IMR-90 (cell line): ENCODE measurements at regions not wholly inside any gene's neighbourhood (a gene's known extent, or its start where the extent isn't known, plus 50 kb on each side); places are given as distances from the start of the nearest gene placed in this dataset.

Source experiments
- ATAC-seq: fragments of 200-7000 bp; cut with Tn5 transposase; 2 replicates; pipeline ENCODE4 v1.9.1; 2020; ENCODE audit warnings: low read depth, mild to moderate bottlenecking, moderate library complexity
- BruUV-seq: library from RNA; stranded (reverse); fragments of 400-500 nt; replicated peaks from 2 replicates; lab custom pipeline; 2021; lab: Mats Ljungman, UMichigan
- CTCF ChIA-PET: fragments of 300-600 bp; formaldehyde crosslinking; extraction: SDS; loops from one replicate; lab custom pipeline; 2021; ENCODE audit warnings: antibody characterized with exemption; lab: Yijun Ruan, JAX
- POLR2A ChIA-PET: fragments of 300-600 bp; sonication (Branson Sonifier 250); formaldehyde crosslinking; loops from one replicate; lab custom pipeline; 2022; ENCODE audit warnings: antibody characterized with exemption; ENCODE audit not compliant: unreplicated experiment; lab: Charles Lee
- DNase-seq: peaks from one replicate; pipeline ENCODE4 v3.0.0; 2013
- H2AFZ ChIP-seq: replicated peaks from 2 replicates; pipeline ENCODE3; 2013; ENCODE audit warnings: low read length, mild to moderate bottlenecking; ENCODE audit not compliant: poor library complexity
- H2AK5ac ChIP-seq: 2 replicates; pipeline ENCODE4 v1.6.1; 2013; ENCODE audit warnings: low read depth, low read length, inconsistent platforms
- H2AK9ac ChIP-seq: replicated peaks from 2 replicates; pipeline ENCODE3; 2013; ENCODE audit warnings: mild to moderate bottlenecking, low read depth, low read length, moderate library complexity; ENCODE audit not compliant: poor library complexity
- H2BK120ac ChIP-seq: 2 replicates; pipeline ENCODE4 v1.6.1; 2013; ENCODE audit warnings: low read depth, low read length, inconsistent platforms
- H2BK15ac ChIP-seq: 3 replicates; pipeline ENCODE4 v1.6.1; 2013; ENCODE audit warnings: low read depth, low read length, inconsistent platforms
- H2BK20ac ChIP-seq: 2 replicates; pipeline ENCODE4 v1.6.1; 2013; ENCODE audit warnings: low read depth, mild to moderate bottlenecking, inconsistent platforms, low read length, moderate library complexity
- H2BK5ac ChIP-seq: 2 replicates; pipeline ENCODE4 v1.6.1; 2013; ENCODE audit warnings: mild to moderate bottlenecking, low read depth, low read length, inconsistent platforms; ENCODE audit not compliant: poor library complexity, severe bottlenecking
- H3K14ac ChIP-seq: replicated peaks from 2 replicates; pipeline ENCODE4 v1.6.1; 2013; ENCODE audit warnings: low read depth, low read length, inconsistent platforms
- H3K18ac ChIP-seq: 2 replicates; pipeline ENCODE4 v1.6.1; 2013; ENCODE audit warnings: low read depth, low read length, control low read depth
- H3K23ac ChIP-seq: 2 replicates; pipeline ENCODE4 v1.6.1; 2013; ENCODE audit warnings: low read depth, low read length, inconsistent platforms
- H3K27ac ChIP-seq: 2 replicates; pipeline ENCODE4 v1.5.1; 2013; ENCODE audit warnings: mild to moderate bottlenecking, control low read depth, low read length; ENCODE audit not compliant: insufficient read depth
- H3K27me3 ChIP-seq: 2 replicates; pipeline ENCODE4 v1.6.1; 2013; ENCODE audit warnings: low read length; ENCODE audit not compliant: control insufficient read depth, insufficient read depth
- H3K36me3 ChIP-seq: 2 replicates; pipeline ENCODE4 v1.6.1; 2013; ENCODE audit warnings: low read length, mixed read lengths; ENCODE audit not compliant: control insufficient read depth, insufficient read depth
- H3K4ac ChIP-seq: 2 replicates; pipeline ENCODE4 v1.6.1; 2013; ENCODE audit warnings: low read depth, low read length, inconsistent platforms
- H3K4me1 ChIP-seq: 2 replicates; pipeline ENCODE4 v1.6.1; 2013; ENCODE audit warnings: low read length, mixed read lengths; ENCODE audit not compliant: control insufficient read depth, insufficient read depth
- H3K4me2 ChIP-seq: 2 replicates; pipeline ENCODE4 v1.6.1; 2013; ENCODE audit warnings: low read depth, mild to moderate bottlenecking, control low read depth, low read length, moderate library complexity
- H3K4me3 ChIP-seq: 2 replicates; pipeline ENCODE4 v1.5.1; 2013; ENCODE audit warnings: low read depth, mild to moderate bottlenecking, control low read depth, low read length, moderate library complexity; ENCODE audit not compliant: insufficient read depth
- H3K56ac ChIP-seq: 2 replicates; pipeline ENCODE4 v1.6.1; 2013; ENCODE audit warnings: low read length, inconsistent platforms; ENCODE audit not compliant: insufficient read depth; ENCODE audit errors: extremely low read depth
- H3K79me1 ChIP-seq, 2 experiments: 2 replicates each; pipeline ENCODE4 v1.6.1; 2013; ENCODE audit warnings: low read length in 2 of 2, inconsistent platforms in 1 of 2, low read depth in 1 of 2
- H3K9ac ChIP-seq: 2 replicates; pipeline ENCODE4 v1.6.1; 2013; ENCODE audit warnings: low read depth, low read length, control low read depth
- H3K9me1 ChIP-seq: 2 replicates; pipeline ENCODE4 v1.6.1; 2013; ENCODE audit warnings: low read length, inconsistent platforms; ENCODE audit not compliant: insufficient read depth
- H3K9me3 ChIP-seq: 2 replicates; pipeline ENCODE4 v1.6.1; 2013; ENCODE audit warnings: low read length; ENCODE audit not compliant: control insufficient read depth, insufficient read depth
- H4K20me1 ChIP-seq: 2 replicates; pipeline ENCODE4 v1.6.1; 2013; ENCODE audit warnings: low read length, inconsistent platforms; ENCODE audit not compliant: insufficient read depth
- H4K5ac ChIP-seq: 2 replicates; pipeline ENCODE4 v1.6.1; 2013; ENCODE audit warnings: mild to moderate bottlenecking, low read depth, low read length, control low read depth
- H4K8ac ChIP-seq, 2 experiments: 2 replicates each; pipeline ENCODE4 v1.6.1; 2013; ENCODE audit warnings: low read depth in 2 of 2, low read length in 2 of 2, control low read depth in 1 of 2, inconsistent platforms in 1 of 2
- H4K91ac ChIP-seq: 2 replicates; pipeline ENCODE4 v1.6.1; 2013; ENCODE audit warnings: low read depth, low read length, inconsistent platforms; ENCODE audit not compliant: insufficient read depth
- NFE2L2 ChIP-seq: fragments of 150-350 bp; IDR thresholded peaks from 2 replicates; pipeline ENCODE4 v1.6.1; 2016; ENCODE audit warnings: low read depth, mild to moderate bottlenecking, low read length
- whole genome bisulfite sequencing, 2 experiments: methylation state at CpG; one replicate each; pipeline versions ENCODE4 v1.1.5 to v1.1.7; 2013; ENCODE audit warnings: missing lambda C conversion rate in 2 of 2; ENCODE audit not compliant: insufficient read length in 1 of 2; ENCODE audit errors: extremely low coverage in 2 of 2; 5-methylcytosine and 5-hydroxymethylcytosine counted together
- dilution Hi-C: fragments of 300-500 bp; cut with HindIII; formaldehyde crosslinking; loops from one replicate; pipeline ENCODE4 v1.14.3; 2018; ENCODE audit warnings: low sequenced_read_pairs; ENCODE audit not compliant: unreplicated experiment
- in situ Hi-C: fragments of 300-500 bp; cut with MboI; formaldehyde crosslinking; loops from 3 replicates; pipeline ENCODE4 v1.14.3; 2019; ENCODE audit warnings: low sequenced_read_pairs, inconsistent platforms, mixed read lengths
- intact Hi-C: fragments of 100-400 bp; cut with micrococcal nuclease; formaldehyde crosslinking; loops from 2 replicates; pipeline ENCODE4 v1.10.0; 2022
- TF ChIP-seq, protein P1 (sequence below): conservative IDR thresholded peaks from 2 replicates; pipeline ENCODE4 v1.5.1; 2012; ENCODE audit warnings: mild to moderate bottlenecking, low read depth, low read length, improper control_type of control experiment

DNA sequence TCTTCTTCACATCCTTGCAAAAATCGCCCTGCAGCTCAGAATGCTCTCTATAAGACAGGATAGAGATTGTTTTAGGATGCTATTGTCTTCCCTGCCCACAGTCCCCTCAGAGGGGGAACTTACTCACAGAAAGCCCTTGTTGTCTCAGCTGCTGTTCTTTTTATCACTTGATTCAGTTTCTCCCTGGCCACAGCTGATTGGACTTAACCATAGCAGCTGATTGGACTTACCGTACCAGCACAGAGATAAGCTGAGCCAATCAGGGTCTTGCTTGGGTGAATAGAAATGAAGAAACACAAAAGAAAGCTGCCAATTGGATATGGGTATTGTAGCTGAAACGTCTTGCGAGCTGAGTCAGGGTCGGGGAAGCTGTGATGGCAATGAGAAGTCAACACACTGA, 194.2 kb upstream of the MEX3C start:
- H3K4me1 ChIP-seq, result no peaks in the 10 kb centered on the region
- dilution Hi-C loops, result no loop called here
- no peaks in the 10 kb centered on the region for H3K36me3 ChIP-seq
- in situ Hi-C loops, result no loop called here
- H3K18ac ChIP-seq, result no peak overlapping the region
- H2BK15ac ChIP-seq, result no peak overlapping the region
- H3K23ac ChIP-seq, result no peak overlapping the region
- H3K27ac ChIP-seq, result no peak overlapping the region
- H2AK5ac ChIP-seq, result no peak overlapping the region
- no peak overlapping the region for H2BK120ac ChIP-seq
- no peaks in the 10 kb centered on the region for H3K27me3 ChIP-seq
- H4K5ac ChIP-seq, result no peak overlapping the region
- H2AK9ac ChIP-seq, result no peak overlapping the region
- no peak overlapping the region for H3K4me2 ChIP-seq
- H3K56ac ChIP-seq, result no peak overlapping the region
- no peak overlapping the region for H3K4me3 ChIP-seq
- no peak overlapping the region for H3K14ac ChIP-seq
- DNase-seq (no peak), ATAC-seq (no peak)
- H4K8ac ChIP-seq, result no peak overlapping the region
- no peaks in the 10 kb centered on the region for H3K9me1 ChIP-seq
- H3K79me1 ChIP-seq, result no peaks in the 10 kb centered on the region
- ChIA-PET POLR2A (no interaction called here), CTCF (no interaction called here)
- no peaks in the 10 kb centered on the region for H4K20me1 ChIP-seq
- intact Hi-C loops, result no loop called here
- WGBS, 2 experiments, result 35% methylated on average over 3 of the region's 5 CpGs; no CpG with 5 or more reads in 1 of the 2 experiments
- H3K4ac ChIP-seq, result no peak overlapping the region
- no peak overlapping the region for H2BK20ac ChIP-seq
- H3K9me3 ChIP-seq, result peaks cover 7% of the 10 kb centered on the region
- no peak overlapping the region for H2AFZ ChIP-seq
- BruUV-seq, result no TSS peak
- no peak overlapping the region for H2BK5ac ChIP-seq
- no peak overlapping the region for H3K9ac ChIP-seq
- TF ChIP-seq NFE2L2, result no peak
- TF ChIP-seq, protein P1, sequence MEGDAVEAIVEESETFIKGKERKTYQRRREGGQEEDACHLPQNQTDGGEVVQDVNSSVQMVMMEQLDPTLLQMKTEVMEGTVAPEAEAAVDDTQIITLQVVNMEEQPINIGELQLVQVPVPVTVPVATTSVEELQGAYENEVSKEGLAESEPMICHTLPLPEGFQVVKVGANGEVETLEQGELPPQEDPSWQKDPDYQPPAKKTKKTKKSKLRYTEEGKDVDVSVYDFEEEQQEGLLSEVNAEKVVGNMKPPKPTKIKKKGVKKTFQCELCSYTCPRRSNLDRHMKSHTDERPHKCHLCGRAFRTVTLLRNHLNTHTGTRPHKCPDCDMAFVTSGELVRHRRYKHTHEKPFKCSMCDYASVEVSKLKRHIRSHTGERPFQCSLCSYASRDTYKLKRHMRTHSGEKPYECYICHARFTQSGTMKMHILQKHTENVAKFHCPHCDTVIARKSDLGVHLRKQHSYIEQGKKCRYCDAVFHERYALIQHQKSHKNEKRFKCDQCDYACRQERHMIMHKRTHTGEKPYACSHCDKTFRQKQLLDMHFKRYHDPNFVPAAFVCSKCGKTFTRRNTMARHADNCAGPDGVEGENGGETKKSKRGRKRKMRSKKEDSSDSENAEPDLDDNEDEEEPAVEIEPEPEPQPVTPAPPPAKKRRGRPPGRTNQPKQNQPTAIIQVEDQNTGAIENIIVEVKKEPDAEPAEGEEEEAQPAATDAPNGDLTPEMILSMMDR, result no peak
- H4K91ac ChIP-seq, result no peak overlapping the region
